Choroid plexus epithelial cell (primary cell): ENCODE measurements at regions not wholly inside any gene's neighbourhood (a gene's known extent, or its start where the extent isn't known, plus 50 kb on each side); places are given as distances from the start of the nearest gene placed in this dataset.
"Not testable (repeated sequence)": the region's sequence is repeated elsewhere in the genome, so short reads cannot be mapped to it uniquely, and the experiment has no call there.

Source experiments
- DNase-seq: peaks from one replicate; pipeline ENCODE4 v3.0.0-alpha.2; 2010; ENCODE audit warnings: low read depth
- H3K4me3 ChIP-seq: 2 replicates; pipeline ENCODE4 v1.5.1; 2011; ENCODE audit warnings: low read depth, mild to moderate bottlenecking, control low read depth, low read length, moderate library complexity
- CTCF ChIP-seq: conservative IDR thresholded peaks from 2 replicates; pipeline ENCODE4 v1.5.1; 2011; ENCODE audit warnings: low read depth, mild to moderate bottlenecking, control low read depth, inconsistent platforms, low read length, moderate library complexity

DNA sequence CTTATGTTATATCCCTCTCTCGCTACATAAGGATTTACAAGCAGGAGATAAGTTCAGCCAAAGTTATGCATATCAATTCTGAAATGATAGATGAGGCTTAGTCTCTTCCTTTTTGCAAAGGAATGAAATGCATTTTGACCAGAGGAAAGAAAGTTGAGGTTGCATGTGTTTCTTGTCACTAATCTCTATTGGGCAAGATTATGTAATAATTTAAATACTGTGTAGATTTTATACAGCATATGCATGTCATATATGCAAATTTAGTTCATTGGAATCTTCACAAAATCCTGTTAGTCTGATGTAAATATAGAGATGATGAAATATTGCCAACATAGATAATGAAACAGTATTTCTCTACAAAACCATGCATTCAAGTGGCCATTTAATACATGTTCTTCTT lies 858.7 kb upstream of the RAG2 start:
- DNase-seq: no peak
- H3K4me3 ChIP-seq: no peak overlapping the region
- TF ChIP-seq CTCF: no peak

DNA sequence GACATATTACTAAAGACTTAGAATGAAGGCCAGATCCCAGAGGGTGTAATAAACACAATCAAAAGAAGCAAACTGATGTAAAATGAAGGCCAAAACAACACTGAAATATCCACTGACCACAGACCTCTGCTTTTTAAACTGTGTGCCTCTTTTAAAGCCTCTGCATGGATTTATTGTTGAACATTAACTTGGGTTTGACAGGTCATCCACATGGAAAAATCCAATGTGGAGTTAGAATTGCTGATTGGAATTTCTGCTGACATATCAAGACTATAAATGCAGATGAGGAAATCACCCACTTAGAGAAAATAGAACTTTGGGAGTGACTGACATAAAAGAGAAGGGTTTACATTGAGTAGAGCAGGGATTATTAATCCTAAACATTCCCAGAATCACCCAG lies 853.9 kb upstream of the RAG2 start:
- no peak overlapping the region for H3K4me3 ChIP-seq
- DNase-seq: no peak
- TF ChIP-seq CTCF: no peak

- H3K4me3 ChIP-seq: no peak overlapping the region
- peak; percentile 35 for DNase-seq
- no peak for TF ChIP-seq CTCF
Observed at GRCh38 chr11:37450613-37451012, 852.6 kb upstream of the RAG2 start.

DNA sequence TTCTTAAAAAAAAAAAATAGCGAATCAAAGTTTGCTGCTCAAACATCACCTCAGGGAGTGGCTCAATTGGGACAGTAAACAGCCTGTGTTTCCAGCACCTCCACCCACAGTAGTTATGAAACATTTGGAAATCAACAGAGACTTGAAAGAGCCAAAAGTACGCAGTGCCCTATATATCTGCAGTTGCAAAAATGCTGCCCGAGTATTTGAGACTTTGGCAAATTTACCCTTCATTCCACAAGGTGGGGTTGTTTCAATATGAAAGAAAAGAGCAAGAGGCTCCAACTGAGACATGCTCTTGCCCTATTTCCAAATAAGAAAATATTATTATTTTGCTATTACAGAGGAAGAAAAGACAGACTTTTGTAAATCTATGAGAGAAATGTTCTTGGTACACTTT lies 851.1 kb upstream of the RAG2 start:
- peak; percentile 74 for TF ChIP-seq CTCF
- no peak overlapping the region for H3K4me3 ChIP-seq
- DNase-seq: peak; percentile 84

- no peak for DNase-seq
- H3K4me3 ChIP-seq: no peak overlapping the region
- TF ChIP-seq CTCF: no peak
Observed at GRCh38 chr11:37442576-37442975, 844.5 kb upstream of the RAG2 start.

- H3K4me3 ChIP-seq, DNase-seq: not testable (repeated sequence)
Observed at GRCh38 chr11:37431633-37432230, 833.7 kb upstream of the RAG2 start.

- H3K4me3 ChIP-seq, DNase-seq: not testable (repeated sequence)
Observed at GRCh38 chr11:37430966-37431632, 833.1 kb upstream of the RAG2 start.

GRCh38 chr11:37422511-37422910 lies 824.5 kb upstream of the RAG2 start:
- DNase-seq: no peak
- TF ChIP-seq CTCF: no peak
- H3K4me3 ChIP-seq: no peak overlapping the region
